Panc1 (cell line): ENCODE measurements at regions not wholly inside any gene's neighbourhood (a gene's known extent, or its start where the extent isn't known, plus 50 kb on each side); places are given as distances from the start of the nearest gene placed in this dataset.

Experiments used
- ATAC-seq: fragments of 200-7000 bp; cut with Tn5 transposase; 2 replicates; pipeline ENCODE4 v1.9.1; 2020; ENCODE audit warnings: mild to moderate bottlenecking, moderate library complexity
- BruUV-seq: library from RNA; stranded (reverse); fragments of 400-500 nt; replicated peaks from 2 replicates; lab custom pipeline; 2021; lab: Mats Ljungman, UMichigan
- CTCF ChIA-PET: fragments of 300-600 bp; sonication (Branson Sonifier 250); formaldehyde crosslinking; loops from one replicate; lab custom pipeline; 2022; ENCODE audit warnings: antibody characterized with exemption; lab: Charles Lee
- POLR2A ChIA-PET: fragments of 300-600 bp; sonication (Branson Sonifier 250); formaldehyde crosslinking; loops from one replicate; lab custom pipeline; 2022; ENCODE audit warnings: antibody characterized with exemption; lab: Charles Lee
- DNase-seq: peaks from one replicate; pipeline ENCODE4 v3.0.0-alpha.2; 2010; ENCODE audit warnings: low read depth, low spot score
- H3K27ac ChIP-seq: 2 replicates; pipeline ENCODE4 v1.5.1; 2011; ENCODE audit warnings: mild to moderate bottlenecking, low read length, inconsistent platforms
- H3K27me3 ChIP-seq: fragments of 200-500 bp; sonication (Bioruptor generic); 2 replicates; pipeline ENCODE4 v1.6.0; 2014; ENCODE audit warnings: low read length, inconsistent platforms; ENCODE audit not compliant: control insufficient read depth, insufficient read depth
- H3K36me3 ChIP-seq: fragments of 200-500 bp; sonication (Bioruptor generic); 2 replicates; pipeline ENCODE4 v1.5.1; 2014; ENCODE audit warnings: inconsistent platforms, mild to moderate bottlenecking, low read length, moderate library complexity; ENCODE audit not compliant: control insufficient read depth, insufficient read depth
- H3K4me1 ChIP-seq: 2 replicates; pipeline ENCODE4 v1.5.1; 2011; ENCODE audit warnings: inconsistent platforms, mild to moderate bottlenecking, low read length, moderate library complexity; ENCODE audit not compliant: control insufficient read depth, insufficient read depth
- H3K4me3 ChIP-seq, 2 experiments: 2 replicates each; pipeline ENCODE4 v1.5.1; 2011 to 2012; ENCODE audit warnings: low read depth in 2 of 2, low read length in 2 of 2, mild to moderate bottlenecking in 2 of 2, inconsistent platforms in 1 of 2, moderate library complexity in 1 of 2
- H3K9me3 ChIP-seq: fragments of 200-500 bp; sonication (Bioruptor generic); 2 replicates; pipeline ENCODE4 v1.5.1; 2014; ENCODE audit warnings: low read depth, mild to moderate bottlenecking, inconsistent platforms, low read length, moderate library complexity; ENCODE audit not compliant: control insufficient read depth, insufficient read depth
- POLR2AphosphoS5 ChIP-seq: IDR thresholded peaks from 2 replicates; pipeline ENCODE4 v1.6.1; 2012; ENCODE audit warnings: mild to moderate bottlenecking, low read depth, low read length, moderate library complexity
- SIN3A ChIP-seq: IDR thresholded peaks from 2 replicates; pipeline ENCODE4 v1.6.1; 2012; ENCODE audit warnings: low read depth, mild to moderate bottlenecking, low read length, moderate library complexity, borderline replicate concordance; ENCODE audit not compliant: insufficient read depth
- TCF7L2 ChIP-seq: IDR thresholded peaks from 2 replicates; pipeline ENCODE4 v1.6.1; 2011; ENCODE audit warnings: mild to moderate bottlenecking, low read depth, low read length, inconsistent platforms
- in situ Hi-C: cut with HindIII; loops from 2 replicates; pipeline ENCODE4 v1.10.0; 2016; ENCODE audit warnings: low sequenced_read_pairs, low pct_unique_long_range_greater_than_20kb
- intact Hi-C: fragments of 100-400 bp; cut with micrococcal nuclease; formaldehyde crosslinking; loops from one replicate; pipeline ENCODE4 v1.10.0; 2022; ENCODE audit not compliant: unreplicated experiment
- TF ChIP-seq, protein P1 (sequence below): fragments of 450-650 bp; IDR thresholded peaks from 2 replicates; pipeline ENCODE4 v1.5.1; 2017; ENCODE audit warnings: mild to moderate bottlenecking
- TF ChIP-seq, protein P2 (sequence below), 2 experiments: IDR thresholded peaks; 2 replicates each; pipeline ENCODE4 v1.6.1; 2011 to 2012; ENCODE audit warnings: low read depth in 2 of 2, control low read depth in 1 of 2, low read length in 1 of 2, mild to moderate bottlenecking in 1 of 2, moderate library complexity in 1 of 2; ENCODE audit not compliant: insufficient read depth in 1 of 2

DNA sequence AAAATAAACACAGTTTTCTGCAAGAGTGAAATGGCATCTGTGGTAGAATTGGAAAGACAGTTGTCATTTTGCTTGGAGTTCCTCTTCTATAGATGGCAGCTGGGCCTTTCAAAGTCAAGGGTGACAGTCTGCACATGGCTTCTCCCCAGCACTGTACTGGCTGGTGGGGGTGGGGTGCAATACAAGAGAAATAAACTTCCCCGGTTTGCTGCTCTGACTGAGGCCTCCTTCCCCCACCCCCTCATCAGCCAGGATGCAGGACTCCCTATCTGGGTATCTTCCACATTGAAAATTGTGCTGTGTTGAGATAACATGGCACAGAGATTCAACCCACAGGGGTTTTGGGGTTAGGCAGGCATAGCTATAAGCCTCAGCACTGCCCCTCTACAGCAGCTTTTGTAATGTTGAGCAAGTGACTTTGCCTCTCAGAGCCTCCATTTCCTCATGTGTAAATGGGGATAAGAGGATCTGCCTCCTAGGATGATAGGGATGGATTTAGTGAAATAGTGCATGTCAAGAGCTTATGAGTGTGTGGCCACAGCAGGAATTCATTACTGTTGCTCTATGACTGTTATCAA, 85.8 kb upstream of the WDR11 start:
- in situ Hi-C loops, result no loop called here
- CTCF ChIA-PET, result no interaction called here

DNA sequence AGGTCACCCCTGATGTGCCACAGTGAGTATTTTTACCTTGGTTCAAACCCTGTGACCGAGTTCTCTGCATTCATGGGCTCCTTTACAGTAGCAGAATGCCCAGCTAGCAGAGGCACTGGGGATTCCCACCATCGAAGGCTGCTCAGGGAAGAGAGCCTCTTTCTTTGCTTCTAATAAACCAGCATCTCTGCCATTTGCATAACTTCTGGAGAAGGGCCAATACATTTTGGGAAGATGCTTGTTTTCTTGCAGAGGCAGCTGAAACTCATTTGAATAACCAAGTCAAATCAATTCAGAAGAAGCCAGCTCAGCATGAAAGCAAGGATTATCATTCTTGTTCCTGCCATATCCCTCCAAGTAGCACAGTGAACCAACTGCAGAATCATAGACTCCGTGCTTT, 82.9 kb upstream of the WDR11 start:
- no TSS peak for BruUV-seq
- in situ Hi-C loops (no loop called here), intact Hi-C loops (no loop called here)
- Histone ChIP-seq H3K9me3 (no peaks in the 10 kb centered on the region), H3K4me1 (no peaks in the 10 kb centered on the region; the same call in 1 of the 2 replicates), H3K4me3 (no peak overlapping the region), H3K36me3 (no peaks in the 10 kb centered on the region), H3K27ac (no peak overlapping the region), H3K27me3 (peaks cover 14% of the 10 kb centered on the region)
- no peak for DNase-seq
- TF ChIP-seq TCF7L2, result no peak
- TF ChIP-seq, protein P1, sequence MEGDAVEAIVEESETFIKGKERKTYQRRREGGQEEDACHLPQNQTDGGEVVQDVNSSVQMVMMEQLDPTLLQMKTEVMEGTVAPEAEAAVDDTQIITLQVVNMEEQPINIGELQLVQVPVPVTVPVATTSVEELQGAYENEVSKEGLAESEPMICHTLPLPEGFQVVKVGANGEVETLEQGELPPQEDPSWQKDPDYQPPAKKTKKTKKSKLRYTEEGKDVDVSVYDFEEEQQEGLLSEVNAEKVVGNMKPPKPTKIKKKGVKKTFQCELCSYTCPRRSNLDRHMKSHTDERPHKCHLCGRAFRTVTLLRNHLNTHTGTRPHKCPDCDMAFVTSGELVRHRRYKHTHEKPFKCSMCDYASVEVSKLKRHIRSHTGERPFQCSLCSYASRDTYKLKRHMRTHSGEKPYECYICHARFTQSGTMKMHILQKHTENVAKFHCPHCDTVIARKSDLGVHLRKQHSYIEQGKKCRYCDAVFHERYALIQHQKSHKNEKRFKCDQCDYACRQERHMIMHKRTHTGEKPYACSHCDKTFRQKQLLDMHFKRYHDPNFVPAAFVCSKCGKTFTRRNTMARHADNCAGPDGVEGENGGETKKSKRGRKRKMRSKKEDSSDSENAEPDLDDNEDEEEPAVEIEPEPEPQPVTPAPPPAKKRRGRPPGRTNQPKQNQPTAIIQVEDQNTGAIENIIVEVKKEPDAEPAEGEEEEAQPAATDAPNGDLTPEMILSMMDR, result no peak
- no peak for TF ChIP-seq POLR2AphosphoS5
- TF ChIP-seq, protein P2, sequence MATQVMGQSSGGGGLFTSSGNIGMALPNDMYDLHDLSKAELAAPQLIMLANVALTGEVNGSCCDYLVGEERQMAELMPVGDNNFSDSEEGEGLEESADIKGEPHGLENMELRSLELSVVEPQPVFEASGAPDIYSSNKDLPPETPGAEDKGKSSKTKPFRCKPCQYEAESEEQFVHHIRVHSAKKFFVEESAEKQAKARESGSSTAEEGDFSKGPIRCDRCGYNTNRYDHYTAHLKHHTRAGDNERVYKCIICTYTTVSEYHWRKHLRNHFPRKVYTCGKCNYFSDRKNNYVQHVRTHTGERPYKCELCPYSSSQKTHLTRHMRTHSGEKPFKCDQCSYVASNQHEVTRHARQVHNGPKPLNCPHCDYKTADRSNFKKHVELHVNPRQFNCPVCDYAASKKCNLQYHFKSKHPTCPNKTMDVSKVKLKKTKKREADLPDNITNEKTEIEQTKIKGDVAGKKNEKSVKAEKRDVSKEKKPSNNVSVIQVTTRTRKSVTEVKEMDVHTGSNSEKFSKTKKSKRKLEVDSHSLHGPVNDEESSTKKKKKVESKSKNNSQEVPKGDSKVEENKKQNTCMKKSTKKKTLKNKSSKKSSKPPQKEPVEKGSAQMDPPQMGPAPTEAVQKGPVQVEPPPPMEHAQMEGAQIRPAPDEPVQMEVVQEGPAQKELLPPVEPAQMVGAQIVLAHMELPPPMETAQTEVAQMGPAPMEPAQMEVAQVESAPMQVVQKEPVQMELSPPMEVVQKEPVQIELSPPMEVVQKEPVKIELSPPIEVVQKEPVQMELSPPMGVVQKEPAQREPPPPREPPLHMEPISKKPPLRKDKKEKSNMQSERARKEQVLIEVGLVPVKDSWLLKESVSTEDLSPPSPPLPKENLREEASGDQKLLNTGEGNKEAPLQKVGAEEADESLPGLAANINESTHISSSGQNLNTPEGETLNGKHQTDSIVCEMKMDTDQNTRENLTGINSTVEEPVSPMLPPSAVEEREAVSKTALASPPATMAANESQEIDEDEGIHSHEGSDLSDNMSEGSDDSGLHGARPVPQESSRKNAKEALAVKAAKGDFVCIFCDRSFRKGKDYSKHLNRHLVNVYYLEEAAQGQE (IDR thresholded peaks at IDR 0.05; ENCODE audit: insufficient read depth in 1 of 2, low read depth in 2 of 2, low read length in 1 of 2), result no peak
- no peak for TF ChIP-seq SIN3A
- ChIA-PET POLR2A (no interaction called here), CTCF (no interaction called here)
- no peak for ATAC-seq

More for the DNA sequence above, 85.8 kb upstream of the WDR11 start:
- DNase-seq, result no peak
- no TSS peak for BruUV-seq
- H3K27ac ChIP-seq, result no peak overlapping the region
- intact Hi-C loops, result no loop called here
- H3K4me3 ChIP-seq, result no peak overlapping the region
- TF ChIP-seq SIN3A (no peak), POLR2AphosphoS5 (no peak), TCF7L2 (no peak)
- TF ChIP-seq, protein P2 (IDR thresholded peaks at IDR 0.05; ENCODE audit: insufficient read depth in 1 of 2, low read depth in 2 of 2, low read length in 1 of 2), result no peak
- TF ChIP-seq, protein P1, result no peak
- H3K9me3 ChIP-seq, result no peaks in the 10 kb centered on the region
- H3K36me3 ChIP-seq, result no peaks in the 10 kb centered on the region
- H3K4me1 ChIP-seq, result no peaks in the 10 kb centered on the region
- POLR2A ChIA-PET, result no interaction called here
- H3K27me3 ChIP-seq, result peaks cover 7% of the 10 kb centered on the region; the same call in 1 of the 2 replicates
- ATAC-seq, result no peak
